ENCODE measurements at regions not wholly inside any gene's neighbourhood (a gene's known extent, or its start where the extent isn't known, plus 50 kb on each side); places are given as distances from the start of the nearest gene placed in this dataset.

DNA sequence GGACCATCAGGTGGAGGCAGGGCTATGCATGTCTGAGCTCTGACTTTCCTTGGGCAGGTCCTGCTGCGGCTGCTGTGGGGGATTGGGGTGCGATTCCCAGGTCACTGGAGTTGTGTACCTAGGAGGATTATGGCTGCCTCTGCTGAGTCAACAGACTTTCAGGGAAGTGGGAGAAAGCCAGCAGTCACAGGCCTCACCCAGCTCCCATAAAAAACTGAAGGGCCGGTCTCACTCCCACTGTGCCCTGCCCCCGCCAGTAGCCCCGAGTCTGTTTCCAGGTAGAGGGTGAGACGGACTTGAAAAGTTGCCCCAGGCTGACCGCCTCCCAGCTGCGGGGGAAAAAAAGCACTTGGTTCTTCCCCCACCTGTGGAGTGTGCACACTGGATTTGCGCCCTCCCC is 76.7 kb downstream of the FAM170A start:
- in situ Hi-C loops (cut with HindIII; ENCODE audit: extremely low pct_ligation_motif_present, low pct_unique_long_range_greater_than_20kb) = no loop called here
- DNase-seq (ENCODE audit: low spot score) (no peak), FAIRE-seq (no peak), ATAC-seq (no peak)
- no peak overlapping the region for H2AFZ ChIP-seq (ENCODE audit: low read length)
- H3K4me2 ChIP-seq (ENCODE audit: low read depth, low read length) = no peak overlapping the region
- no peak overlapping the region for H3K9ac ChIP-seq (ENCODE audit: insufficient read depth, low read depth, low read length)
- no peaks in the 10 kb centered on the region; a peak in 1 of 5 replicates for H3K27me3 ChIP-seq (ENCODE audit: control insufficient read depth in 1 of 2, insufficient read depth in 2 of 2, low read length in 2 of 2)
- H3K36me3 ChIP-seq (replicated peaks in 1 of 2; ENCODE audit: control insufficient read depth in 1 of 2, insufficient read depth in 2 of 2, low read length in 2 of 2) = no peaks in the 10 kb centered on the region
- WGBS (ENCODE audit: low lambda C conversion rate) = 25% methylated on average over 5 of the region's 9 CpGs
- no peaks in the 10 kb centered on the region for H3K4me1 ChIP-seq (ENCODE audit: insufficient read depth, low read length)
- CTCF ChIA-PET (ENCODE audit: low intra/inter-chr PET ratio, low total read pairs) = no interaction called here
- no peak overlapping the region for H3K4me3 ChIP-seq (replicated peaks in 1 of 3; ENCODE audit: insufficient read depth in 1 of 3, low read depth in 2 of 3, low read length in 3 of 3)
- no peaks in the 10 kb centered on the region for H3K9me3 ChIP-seq (ENCODE audit: low read length)
- H3K79me2 ChIP-seq (ENCODE audit: insufficient read depth, low read length) = no peaks in the 10 kb centered on the region
- no peaks in the 10 kb centered on the region for H4K20me1 ChIP-seq (ENCODE audit: insufficient read depth, low read length)
- BruUV-seq (replicated peaks) = no TSS peak
- POLR2A ChIA-PET = no interaction called here
- no peak overlapping the region for H3K27ac ChIP-seq (ENCODE audit: extremely low read length, insufficient read depth, low read length)
- intact Hi-C loops (cut with micrococcal nuclease; ENCODE audit: unreplicated experiment) = no loop called here
- TF ChIP-seq IKZF4 (CRISPR knock-in tag; IDR thresholded peaks at IDR 0.05; ENCODE audit: borderline replicate concordance, low read depth, not compliant biosample characterization) (no peak), BHLHE40 (IDR thresholded peaks at IDR 0.05; ENCODE audit: low read length) (no peak), JDP2 (CRISPR knock-in tag; IDR thresholded peaks at IDR 0.05; ENCODE audit: borderline replicate concordance) (no peak), HOXA5 (CRISPR knock-in tag; IDR thresholded peaks at IDR 0.05) (no peak), SRY (CRISPR knock-in tag; IDR thresholded peaks at IDR 0.05) (no peak), ZNF672 (CRISPR knock-in tag; IDR thresholded peaks at IDR 0.05) (no peak), ZIK1 (CRISPR knock-in tag; IDR thresholded peaks at IDR 0.05; ENCODE audit: borderline replicate concordance, low read depth) (no peak), ZMAT3 (CRISPR knock-in tag; conservative IDR thresholded peaks at IDR 0.05) (no peak)
- TF ChIP-seq, protein P1, sequence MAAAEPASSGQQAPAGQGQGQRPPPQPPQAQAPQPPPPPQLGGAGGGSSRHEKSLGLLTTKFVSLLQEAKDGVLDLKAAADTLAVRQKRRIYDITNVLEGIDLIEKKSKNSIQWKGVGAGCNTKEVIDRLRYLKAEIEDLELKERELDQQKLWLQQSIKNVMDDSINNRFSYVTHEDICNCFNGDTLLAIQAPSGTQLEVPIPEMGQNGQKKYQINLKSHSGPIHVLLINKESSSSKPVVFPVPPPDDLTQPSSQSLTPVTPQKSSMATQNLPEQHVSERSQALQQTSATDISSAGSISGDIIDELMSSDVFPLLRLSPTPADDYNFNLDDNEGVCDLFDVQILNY (CRISPR knock-in tag; conservative IDR thresholded peaks at IDR 0.05) = no peak
- TF ChIP-seq, protein P2, sequence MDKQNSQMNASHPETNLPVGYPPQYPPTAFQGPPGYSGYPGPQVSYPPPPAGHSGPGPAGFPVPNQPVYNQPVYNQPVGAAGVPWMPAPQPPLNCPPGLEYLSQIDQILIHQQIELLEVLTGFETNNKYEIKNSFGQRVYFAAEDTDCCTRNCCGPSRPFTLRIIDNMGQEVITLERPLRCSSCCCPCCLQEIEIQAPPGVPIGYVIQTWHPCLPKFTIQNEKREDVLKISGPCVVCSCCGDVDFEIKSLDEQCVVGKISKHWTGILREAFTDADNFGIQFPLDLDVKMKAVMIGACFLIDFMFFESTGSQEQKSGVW (CRISPR knock-in tag; IDR thresholded peaks at IDR 0.05; ENCODE audit: borderline replicate concordance) = no peak
- TF ChIP-seq, protein P3, sequence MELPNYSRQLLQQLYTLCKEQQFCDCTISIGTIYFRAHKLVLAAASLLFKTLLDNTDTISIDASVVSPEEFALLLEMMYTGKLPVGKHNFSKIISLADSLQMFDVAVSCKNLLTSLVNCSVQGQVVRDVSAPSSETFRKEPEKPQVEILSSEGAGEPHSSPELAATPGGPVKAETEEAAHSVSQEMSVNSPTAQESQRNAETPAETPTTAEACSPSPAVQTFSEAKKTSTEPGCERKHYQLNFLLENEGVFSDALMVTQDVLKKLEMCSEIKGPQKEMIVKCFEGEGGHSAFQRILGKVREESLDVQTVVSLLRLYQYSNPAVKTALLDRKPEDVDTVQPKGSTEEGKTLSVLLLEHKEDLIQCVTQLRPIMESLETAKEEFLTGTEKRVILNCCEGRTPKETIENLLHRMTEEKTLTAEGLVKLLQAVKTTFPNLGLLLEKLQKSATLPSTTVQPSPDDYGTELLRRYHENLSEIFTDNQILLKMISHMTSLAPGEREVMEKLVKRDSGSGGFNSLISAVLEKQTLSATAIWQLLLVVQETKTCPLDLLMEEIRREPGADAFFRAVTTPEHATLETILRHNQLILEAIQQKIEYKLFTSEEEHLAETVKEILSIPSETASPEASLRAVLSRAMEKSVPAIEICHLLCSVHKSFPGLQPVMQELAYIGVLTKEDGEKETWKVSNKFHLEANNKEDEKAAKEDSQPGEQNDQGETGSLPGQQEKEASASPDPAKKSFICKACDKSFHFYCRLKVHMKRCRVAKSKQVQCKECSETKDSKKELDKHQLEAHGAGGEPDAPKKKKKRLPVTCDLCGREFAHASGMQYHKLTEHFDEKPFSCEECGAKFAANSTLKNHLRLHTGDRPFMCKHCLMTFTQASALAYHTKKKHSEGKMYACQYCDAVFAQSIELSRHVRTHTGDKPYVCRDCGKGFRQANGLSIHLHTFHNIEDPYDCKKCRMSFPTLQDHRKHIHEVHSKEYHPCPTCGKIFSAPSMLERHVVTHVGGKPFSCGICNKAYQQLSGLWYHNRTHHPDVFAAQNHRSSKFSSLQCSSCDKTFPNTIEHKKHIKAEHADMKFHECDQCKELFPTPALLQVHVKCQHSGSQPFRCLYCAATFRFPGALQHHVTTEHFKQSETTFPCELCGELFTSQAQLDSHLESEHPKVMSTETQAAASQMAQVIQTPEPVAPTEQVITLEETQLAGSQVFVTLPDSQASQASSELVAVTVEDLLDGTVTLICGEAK (IDR thresholded peaks at IDR 0.05) = no peak
- TF ChIP-seq, protein P3 (CRISPR knock-in tag; IDR thresholded peaks at IDR 0.05) = no peak

All from HepG2 (cell line).